ENCODE measurements at regions not wholly inside any gene's neighbourhood (a gene's known extent, or its start where the extent isn't known, plus 50 kb on each side); places are given as distances from the start of the nearest gene placed in this dataset.

DNA sequence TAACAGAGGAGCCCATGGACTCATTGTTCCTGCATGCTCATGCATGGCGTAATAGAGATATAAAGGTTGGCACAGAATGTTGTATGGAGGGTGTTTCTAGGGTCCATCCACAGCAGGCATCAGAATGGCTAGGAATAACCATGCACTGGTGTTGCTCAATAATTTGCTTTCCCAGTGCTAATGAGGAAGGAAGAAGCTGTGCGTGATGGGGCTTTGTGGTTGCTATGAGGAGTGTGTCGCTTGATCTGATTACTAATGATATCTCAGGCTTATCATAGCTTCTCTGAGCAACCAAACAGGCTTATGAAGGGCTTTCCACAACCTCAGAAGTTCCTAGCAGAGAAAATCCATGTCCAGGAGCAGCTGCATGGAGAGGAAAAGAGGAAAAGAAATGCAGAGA, 151.3 kb upstream of the TRPC7 start:
- ATAC-seq (no peak), DNase-seq (no peak)
- peaks cover 0 to 11% (median 0%) of the 10 kb centered on the region in 9 donors for H3K27me3 ChIP-seq
- H3K27ac ChIP-seq, result no peak overlapping the region
- intact Hi-C loops (cut with DNase I), result no loop called here
- H3K9me3 ChIP-seq, result no peaks in the 10 kb centered on the region
- no peaks in the 10 kb centered on the region for H3K4me1 ChIP-seq
- TF ChIP-seq CTCF (IDR thresholded peaks at IDR 0.05), result no peak
- no peak for TF ChIP-seq POLR2A (IDR thresholded peaks at IDR 0.05)
- H3K4me3 ChIP-seq, result no peak overlapping the region
- WGBS, 4 donors, result 55 to 65% (median 58%) methylated on average over 3 of the region's 3 CpGs
- no peaks in the 10 kb centered on the region for H3K36me3 ChIP-seq

DNA sequence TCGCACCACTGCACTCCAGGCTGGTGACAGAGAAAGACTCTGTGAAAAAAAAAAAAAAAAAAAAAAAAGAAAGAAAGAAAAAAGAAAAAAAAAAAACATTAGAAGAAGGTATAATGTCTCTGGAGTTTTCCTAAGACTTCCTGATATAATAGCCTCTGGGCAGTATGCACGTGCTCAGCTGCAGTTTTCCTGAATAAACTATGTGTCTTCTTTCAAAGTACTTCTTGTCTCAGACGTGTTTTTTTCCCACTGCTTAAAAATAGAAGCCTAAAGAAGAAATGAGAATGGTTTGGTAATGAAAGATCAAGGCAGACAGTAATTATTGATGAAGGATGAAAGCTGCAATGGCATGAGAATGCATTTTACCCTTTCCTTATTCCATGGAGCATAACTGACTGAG, 148.1 kb upstream of the TRPC7 start:
- TF ChIP-seq POLR2A (IDR thresholded peaks at IDR 0.05), result no peak
- intact Hi-C loops (cut with DNase I), result no loop called here
- DNase-seq, result no peak
- peaks cover 0 to 10% (median 0%) of the 10 kb centered on the region in 9 donors for H3K27me3 ChIP-seq
- no peak for ATAC-seq
- no peak overlapping the region for H3K27ac ChIP-seq
- H3K4me1 ChIP-seq, result no peaks in the 10 kb centered on the region
- H3K36me3 ChIP-seq, result no peaks in the 10 kb centered on the region
- H3K9me3 ChIP-seq, result no peaks in the 10 kb centered on the region
- 57 to 70% (median 65%) methylated on average over 3 of the region's 3 CpGs for WGBS, 4 donors
- no peak overlapping the region for H3K4me3 ChIP-seq

- Histone ChIP-seq H3K4me1 (no peaks in the 10 kb centered on the region), H3K27me3 (peaks cover 0 to 7% (median 0%) of the 10 kb centered on the region in 9 donors), H3K27ac (no peak overlapping the region), H3K36me3 (no peaks in the 10 kb centered on the region), H3K9me3 (no peaks in the 10 kb centered on the region), H3K4me3 (no peak overlapping the region)
- WGBS, 4 donors, result 34 to 43% (median 40%) methylated on average over 3 of the region's 3 CpGs
- TF ChIP-seq CTCF (IDR thresholded peaks at IDR 0.05), result no peak
- TF ChIP-seq POLR2A (IDR thresholded peaks at IDR 0.05), result no peak
- intact Hi-C loops (cut with DNase I), result no loop called here
- DNase-seq (no peak), ATAC-seq (no peak)
Observed at GRCh38 chr5:136511046-136511445, 145.7 kb upstream of the TRPC7 start.

GRCh38 chr5:136510481-136510880, 145.1 kb upstream of the TRPC7 start:
- H3K9me3 ChIP-seq, result no peaks in the 10 kb centered on the region
- H3K4me1 ChIP-seq, result no peaks in the 10 kb centered on the region
- TF ChIP-seq POLR2A (IDR thresholded peaks at IDR 0.05) (no peak), CTCF (IDR thresholded peaks at IDR 0.05) (no peak)
- H3K4me3 ChIP-seq, result no peak overlapping the region
- intact Hi-C loops (cut with DNase I), result no loop called here
- peaks cover 0 to 7% (median 0%) of the 10 kb centered on the region in 9 donors for H3K27me3 ChIP-seq
- ATAC-seq (no peak), DNase-seq (no peak)
- no peak overlapping the region for H3K27ac ChIP-seq
- H3K36me3 ChIP-seq, result no peaks in the 10 kb centered on the region

GRCh38 chr5:136506131-136506530, 140.8 kb upstream of the TRPC7 start:
- 25 to 44% (median 38%) methylated on average over 1 of the region's 1 CpG for WGBS, 4 donors
- no peak overlapping the region for H3K4me3 ChIP-seq
- no peaks in the 10 kb centered on the region for H3K9me3 ChIP-seq
- TF ChIP-seq CTCF (IDR thresholded peaks at IDR 0.05), result no peak
- no peak for TF ChIP-seq POLR2A (IDR thresholded peaks at IDR 0.05)
- ATAC-seq (no peak), DNase-seq (no peak)
- H3K36me3 ChIP-seq, result no peaks in the 10 kb centered on the region
- no peaks in the 10 kb centered on the region for H3K4me1 ChIP-seq
- H3K27ac ChIP-seq, result no peak overlapping the region
- peaks cover 0 to 4% (median 0%) of the 10 kb centered on the region in 9 donors for H3K27me3 ChIP-seq
- intact Hi-C loops (cut with DNase I), result no loop called here
